ENCODE measurements at regions not wholly inside any gene's neighbourhood (a gene's known extent, or its start where the extent isn't known, plus 50 kb on each side); places are given as distances from the start of the nearest gene placed in this dataset.

DNA sequence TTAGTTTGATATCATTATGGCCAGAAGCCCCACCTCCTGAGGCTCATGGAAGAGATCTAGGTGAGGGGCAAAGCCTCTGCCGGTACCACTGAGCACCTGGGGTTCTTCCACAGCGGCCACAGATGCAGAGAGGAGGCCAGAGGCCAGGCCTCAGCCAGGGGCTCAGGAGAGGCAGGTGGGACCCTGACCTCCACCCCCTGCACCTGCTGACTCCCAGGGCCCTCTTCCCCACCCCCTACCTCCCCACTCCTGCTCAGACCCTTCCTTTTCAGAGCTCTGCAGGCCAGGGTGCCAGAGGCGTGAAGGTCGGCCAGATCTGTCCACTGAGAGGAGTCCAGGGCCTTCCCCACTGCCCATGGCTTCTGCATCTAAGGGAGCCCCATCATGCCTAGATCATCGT is 178.7 kb upstream of the PPP2R2D start:
- H3K23ac ChIP-seq (ENCODE audit: insufficient read length, low read depth, low read length), result no peak overlapping the region
- no peaks in the 10 kb centered on the region for H3K36me3 Mint-ChIP-seq (ENCODE audit: insufficient read depth in 1 of 3, low read depth in 3 of 3)
- no peak overlapping the region for H3K9ac ChIP-seq (ENCODE audit: extremely low read depth, insufficient read length, low read length)
- WGBS (ENCODE audit: extremely low coverage, insufficient read length, low lambda C conversion rate), result no CpG with 5 or more reads among the region's 5 CpGs
- H3K9me3 Mint-ChIP-seq, result peaks cover 6 to 7% of the 10 kb centered on the region in 2 experiments
- no peak overlapping the region for H3K56ac ChIP-seq (ENCODE audit: insufficient read length, low read depth, low read length)
- H2AK5ac ChIP-seq (ENCODE audit: insufficient read length, low read length), result no peak overlapping the region
- H3T11ph ChIP-seq (ENCODE audit: low read length), result no peak overlapping the region
- H4K20me1 ChIP-seq (ENCODE audit: control insufficient read depth, insufficient read depth, insufficient read length), result no peaks in the 10 kb centered on the region
- H3K18ac ChIP-seq (ENCODE audit: insufficient read length, low read depth, low read length), result no peak overlapping the region
- H3K79me2 ChIP-seq (ENCODE audit: insufficient read depth, low read length), result no peaks in the 10 kb centered on the region
- H4K91ac ChIP-seq (ENCODE audit: insufficient read length, low read depth, low read length), result no peak overlapping the region
- no peak overlapping the region for H3K4me2 ChIP-seq (ENCODE audit: insufficient read depth, insufficient read length, low read length)
- no peak overlapping the region for H2BK15ac ChIP-seq (ENCODE audit: low read depth, low read length)
- no peaks in the 10 kb centered on the region for H3K23me2 ChIP-seq (ENCODE audit: insufficient read length, low read depth, low read length, poor library complexity, severe bottlenecking)
- H3K4me1 Mint-ChIP-seq, result peaks cover 15 to 21% of the 10 kb centered on the region in 2 experiments
- no peak for DNase-seq
- peaks cover 10% of the 10 kb centered on the region for H3K27me3 Mint-ChIP-seq (ENCODE audit: low read depth)
- no peak overlapping the region for H2BK12ac ChIP-seq (ENCODE audit: insufficient read length, low read depth, low read length)
- no peak overlapping the region for H2BK5ac ChIP-seq (ENCODE audit: insufficient read length, low read length)
- no peaks in the 10 kb centered on the region; the same call in 1 of the 2 replicates for H3K27me3 ChIP-seq (ENCODE audit: insufficient read depth, low read length)
- no peaks in the 10 kb centered on the region for H3K9me3 ChIP-seq (ENCODE audit: control insufficient read depth, low read depth, low read length)
- no peak overlapping the region for H3K27ac Mint-ChIP-seq
- H3K79me1 ChIP-seq (ENCODE audit: insufficient read depth, low read depth, low read length, poor library complexity, severe bottlenecking), result no peaks in the 10 kb centered on the region
- H3K4me1 ChIP-seq (ENCODE audit: insufficient read depth, low read length), result no peaks in the 10 kb centered on the region
- no peak overlapping the region for H4K8ac ChIP-seq (replicated peaks; ENCODE audit: insufficient read length, low read depth, low read length)
- no peak overlapping the region for H2BK20ac ChIP-seq (ENCODE audit: low read depth, low read length, poor library complexity, severe bottlenecking)
- H3K14ac ChIP-seq (ENCODE audit: insufficient read depth, low read length), result no peak overlapping the region
- no peak overlapping the region for H3K27ac ChIP-seq (ENCODE audit: insufficient read length, low read depth, low read length)
- H4K5ac ChIP-seq (ENCODE audit: insufficient read length, low read depth, low read length), result no peak overlapping the region
- no peak overlapping the region for H2BK120ac ChIP-seq (ENCODE audit: low read depth, low read length, poor library complexity, severe bottlenecking)
- TF ChIP-seq, protein P1, sequence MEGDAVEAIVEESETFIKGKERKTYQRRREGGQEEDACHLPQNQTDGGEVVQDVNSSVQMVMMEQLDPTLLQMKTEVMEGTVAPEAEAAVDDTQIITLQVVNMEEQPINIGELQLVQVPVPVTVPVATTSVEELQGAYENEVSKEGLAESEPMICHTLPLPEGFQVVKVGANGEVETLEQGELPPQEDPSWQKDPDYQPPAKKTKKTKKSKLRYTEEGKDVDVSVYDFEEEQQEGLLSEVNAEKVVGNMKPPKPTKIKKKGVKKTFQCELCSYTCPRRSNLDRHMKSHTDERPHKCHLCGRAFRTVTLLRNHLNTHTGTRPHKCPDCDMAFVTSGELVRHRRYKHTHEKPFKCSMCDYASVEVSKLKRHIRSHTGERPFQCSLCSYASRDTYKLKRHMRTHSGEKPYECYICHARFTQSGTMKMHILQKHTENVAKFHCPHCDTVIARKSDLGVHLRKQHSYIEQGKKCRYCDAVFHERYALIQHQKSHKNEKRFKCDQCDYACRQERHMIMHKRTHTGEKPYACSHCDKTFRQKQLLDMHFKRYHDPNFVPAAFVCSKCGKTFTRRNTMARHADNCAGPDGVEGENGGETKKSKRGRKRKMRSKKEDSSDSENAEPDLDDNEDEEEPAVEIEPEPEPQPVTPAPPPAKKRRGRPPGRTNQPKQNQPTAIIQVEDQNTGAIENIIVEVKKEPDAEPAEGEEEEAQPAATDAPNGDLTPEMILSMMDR (conservative IDR thresholded peaks at IDR 0.05), result no peak
- H2AFZ ChIP-seq (ENCODE audit: low read length), result no peak overlapping the region
- H3K4me3 Mint-ChIP-seq, result no peak overlapping the region
- H3K4ac ChIP-seq (ENCODE audit: low read depth, low read length), result no peak overlapping the region
